Liver (tissue), 3 donors: ENCODE measurements at regions not wholly inside any gene's neighbourhood (a gene's known extent, or its start where the extent isn't known, plus 50 kb on each side); places are given as distances from the start of the nearest gene placed in this dataset.

Experiments
- ATF3 ChIP-seq: IDR thresholded peaks from 2 replicates; pipeline ENCODE4 v1.6.1; 2016; ENCODE audit warnings: antibody characterized with exemption
- CTCF ChIP-seq: fragments of 150-350 bp; IDR thresholded peaks from 2 replicates; pipeline ENCODE4 v1.5.1; 2017; ENCODE audit warnings: improper control_type of control experiment, low read depth, low read length; ENCODE audit not compliant: missing input control
- EGR1 ChIP-seq, 2 donors: IDR thresholded peaks; 2 replicates each; pipeline ENCODE4 v1.6.1; 2016 to 2018; ENCODE audit warnings: antibody characterized with exemption in 2 of 2, low read depth in 2 of 2
- FOXA2 ChIP-seq: IDR thresholded peaks from 2 replicates; pipeline ENCODE4 v1.6.1; 2016; ENCODE audit warnings: antibody characterized with exemption
- HNF4G ChIP-seq: IDR thresholded peaks from 2 replicates; pipeline ENCODE4 v1.6.1; 2016; ENCODE audit warnings: antibody characterized with exemption
- JUND ChIP-seq, 2 donors: IDR thresholded peaks; 2 replicates each; pipeline ENCODE4 v1.6.1; 2016; ENCODE audit warnings: antibody characterized with exemption in 2 of 2
- MAX ChIP-seq: IDR thresholded peaks from 2 replicates; pipeline ENCODE4 v1.6.1; 2016; ENCODE audit warnings: antibody characterized with exemption
- RAD21 ChIP-seq, 2 donors: IDR thresholded peaks; 2 replicates each; pipeline ENCODE4 v1.6.1; 2016; ENCODE audit warnings: antibody characterized with exemption in 2 of 2, mild to moderate bottlenecking in 2 of 2
- REST ChIP-seq: IDR thresholded peaks from 2 replicates; pipeline ENCODE4 v1.6.1; 2016; ENCODE audit warnings: antibody characterized with exemption, mild to moderate bottlenecking
- TAF1 ChIP-seq: conservative IDR thresholded peaks from 2 replicates; pipeline ENCODE4 v1.6.1; 2016; ENCODE audit warnings: antibody characterized with exemption, mild to moderate bottlenecking
- YY1 ChIP-seq: IDR thresholded peaks from 2 replicates; pipeline ENCODE4 v1.6.1; 2016; ENCODE audit warnings: antibody characterized with exemption, mild to moderate bottlenecking
- ZBTB33 ChIP-seq: IDR thresholded peaks from 2 replicates; pipeline ENCODE4 v1.6.1; 2016; ENCODE audit warnings: antibody characterized with exemption
- donor health status: healthy.
- donor health status: healthy.

- no peak for TF ChIP-seq EGR1 (IDR thresholded peaks at IDR 0.05; ENCODE audit: low read depth in 2 of 2)
- TF ChIP-seq TAF1: no peak
- no peak for TF ChIP-seq CTCF
- no peak for TF ChIP-seq ATF3
- TF ChIP-seq JUND (IDR thresholded peaks at IDR 0.05): no peak
- no peak for TF ChIP-seq MAX
- TF ChIP-seq ZBTB33: no peak
- no peak for TF ChIP-seq HNF4G
- no peak for TF ChIP-seq REST
- no peak for TF ChIP-seq FOXA2
- no peak for TF ChIP-seq YY1
- no peak for TF ChIP-seq RAD21 (IDR thresholded peaks at IDR 0.05)
These were observed 357.0 kb upstream of the NCAM2 start for GRCh38 chr21:20641241-20641640.
